WTC11 (cell line): ENCODE measurements at regions not wholly inside any gene's neighbourhood (a gene's known extent, or its start where the extent isn't known, plus 50 kb on each side); places are given as distances from the start of the nearest gene placed in this dataset.

Source experiments
- CREB1 ChIP-seq: sonication (generic); formaldehyde crosslinking; IDR thresholded peaks from 2 replicates; pipeline ENCODE4 v1.8.0; 2023; ENCODE audit warnings: mild to moderate bottlenecking, missing genetic modification reagents
- CTCF ChIP-seq: fragments of 200-600 bp; IDR thresholded peaks from 2 replicates; pipeline ENCODE4 v1.8.0; 2022; ENCODE audit warnings: antibody characterized with exemption
- ESRRA ChIP-seq: sonication (generic); formaldehyde crosslinking; IDR thresholded peaks from 2 replicates; pipeline ENCODE4 v1.8.1; 2022; ENCODE audit warnings: mild to moderate bottlenecking, missing genetic modification reagents, borderline replicate concordance
- FOXJ3 ChIP-seq: sonication (generic); formaldehyde crosslinking; IDR thresholded peaks from 2 replicates; pipeline ENCODE4 v1.9.0; 2021; ENCODE audit warnings: missing genetic modification reagents, mild to moderate bottlenecking, borderline replicate concordance
- HMGXB4 ChIP-seq: sonication (generic); formaldehyde crosslinking; IDR thresholded peaks from 2 replicates; pipeline ENCODE4 v1.8.1; 2023; ENCODE audit warnings: mild to moderate bottlenecking, moderate library complexity, missing genetic modification reagents
- STAT6 ChIP-seq: sonication (generic); formaldehyde crosslinking; conservative IDR thresholded peaks from 2 replicates; pipeline ENCODE4 v1.8.1; 2023; ENCODE audit warnings: mild to moderate bottlenecking, low read depth, missing genetic modification reagents, moderate library complexity
- ZNF423 ChIP-seq: fragments of 250-450 bp; sonication (Bioruptor Pico); IDR thresholded peaks from 2 replicates; pipeline ENCODE4 v2.1.2; 2022; ENCODE audit warnings: mild to moderate bottlenecking, moderate library complexity
- TF ChIP-seq, protein P1 (sequence below): sonication (generic); formaldehyde crosslinking; IDR thresholded peaks from 2 replicates; pipeline ENCODE4 v1.8.0; 2022; ENCODE audit warnings: mild to moderate bottlenecking, missing genetic modification reagents
- TF ChIP-seq, protein P2 (sequence below): sonication (generic); formaldehyde crosslinking; IDR thresholded peaks from 2 replicates; pipeline ENCODE4 v1.8.0; 2023; ENCODE audit warnings: mild to moderate bottlenecking, missing genetic modification reagents
- TF ChIP-seq, protein P3 (sequence below): sonication (generic); formaldehyde crosslinking; IDR thresholded peaks from 2 replicates; pipeline ENCODE4 v1.8.1; 2023; ENCODE audit warnings: mild to moderate bottlenecking, missing genetic modification reagents, moderate library complexity
- TF ChIP-seq, protein P4 (sequence below): sonication (generic); formaldehyde crosslinking; IDR thresholded peaks from 2 replicates; pipeline ENCODE4 v1.8.1; 2022; ENCODE audit warnings: mild to moderate bottlenecking, missing genetic modification reagents, moderate library complexity, borderline replicate concordance

DNA sequence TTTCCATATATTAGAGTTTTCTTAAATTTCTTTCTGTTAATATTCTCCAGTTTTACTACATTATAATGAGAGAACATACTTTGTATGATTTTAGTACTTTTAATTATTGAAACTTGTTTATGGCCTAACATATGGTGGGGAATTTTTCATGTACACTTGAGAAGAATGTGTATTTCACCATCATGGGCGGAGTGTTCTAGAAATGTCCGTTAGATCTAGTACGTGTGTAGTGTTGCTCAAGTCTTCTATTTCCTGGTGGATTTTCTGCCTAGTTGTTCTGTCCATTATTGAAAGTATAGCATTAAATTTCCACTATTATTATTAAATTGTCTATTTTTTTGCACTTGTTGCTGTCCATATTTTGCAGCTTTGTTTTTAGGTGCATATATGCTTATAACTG, 64.0 kb upstream of the RGS21 start:
- TF ChIP-seq FOXJ3 (CRISPR knock-in tag), result no peak
- no peak for TF ChIP-seq ESRRA (CRISPR knock-in tag)
- TF ChIP-seq, protein P1, sequence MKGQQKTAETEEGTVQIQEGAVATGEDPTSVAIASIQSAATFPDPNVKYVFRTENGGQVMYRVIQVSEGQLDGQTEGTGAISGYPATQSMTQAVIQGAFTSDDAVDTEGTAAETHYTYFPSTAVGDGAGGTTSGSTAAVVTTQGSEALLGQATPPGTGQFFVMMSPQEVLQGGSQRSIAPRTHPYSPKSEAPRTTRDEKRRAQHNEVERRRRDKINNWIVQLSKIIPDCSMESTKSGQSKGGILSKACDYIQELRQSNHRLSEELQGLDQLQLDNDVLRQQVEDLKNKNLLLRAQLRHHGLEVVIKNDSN (CRISPR knock-in tag), result no peak
- TF ChIP-seq, protein P2, sequence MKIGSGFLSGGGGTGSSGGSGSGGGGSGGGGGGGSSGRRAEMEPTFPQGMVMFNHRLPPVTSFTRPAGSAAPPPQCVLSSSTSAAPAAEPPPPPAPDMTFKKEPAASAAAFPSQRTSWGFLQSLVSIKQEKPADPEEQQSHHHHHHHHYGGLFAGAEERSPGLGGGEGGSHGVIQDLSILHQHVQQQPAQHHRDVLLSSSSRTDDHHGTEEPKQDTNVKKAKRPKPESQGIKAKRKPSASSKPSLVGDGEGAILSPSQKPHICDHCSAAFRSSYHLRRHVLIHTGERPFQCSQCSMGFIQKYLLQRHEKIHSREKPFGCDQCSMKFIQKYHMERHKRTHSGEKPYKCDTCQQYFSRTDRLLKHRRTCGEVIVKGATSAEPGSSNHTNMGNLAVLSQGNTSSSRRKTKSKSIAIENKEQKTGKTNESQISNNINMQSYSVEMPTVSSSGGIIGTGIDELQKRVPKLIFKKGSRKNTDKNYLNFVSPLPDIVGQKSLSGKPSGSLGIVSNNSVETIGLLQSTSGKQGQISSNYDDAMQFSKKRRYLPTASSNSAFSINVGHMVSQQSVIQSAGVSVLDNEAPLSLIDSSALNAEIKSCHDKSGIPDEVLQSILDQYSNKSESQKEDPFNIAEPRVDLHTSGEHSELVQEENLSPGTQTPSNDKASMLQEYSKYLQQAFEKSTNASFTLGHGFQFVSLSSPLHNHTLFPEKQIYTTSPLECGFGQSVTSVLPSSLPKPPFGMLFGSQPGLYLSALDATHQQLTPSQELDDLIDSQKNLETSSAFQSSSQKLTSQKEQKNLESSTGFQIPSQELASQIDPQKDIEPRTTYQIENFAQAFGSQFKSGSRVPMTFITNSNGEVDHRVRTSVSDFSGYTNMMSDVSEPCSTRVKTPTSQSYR (CRISPR knock-in tag), result no peak
- no peak for TF ChIP-seq ZNF423 (CRISPR knock-in tag)
- no peak for TF ChIP-seq CTCF
- TF ChIP-seq STAT6 (CRISPR knock-in tag), result no peak
- TF ChIP-seq, protein P3, sequence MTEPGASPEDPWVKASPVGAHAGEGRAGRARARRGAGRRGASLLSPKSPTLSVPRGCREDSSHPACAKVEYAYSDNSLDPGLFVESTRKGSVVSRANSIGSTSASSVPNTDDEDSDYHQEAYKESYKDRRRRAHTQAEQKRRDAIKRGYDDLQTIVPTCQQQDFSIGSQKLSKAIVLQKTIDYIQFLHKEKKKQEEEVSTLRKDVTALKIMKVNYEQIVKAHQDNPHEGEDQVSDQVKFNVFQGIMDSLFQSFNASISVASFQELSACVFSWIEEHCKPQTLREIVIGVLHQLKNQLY, result no peak
- TF ChIP-seq CREB1 (CRISPR knock-in tag), result no peak
- no peak for TF ChIP-seq HMGXB4 (CRISPR knock-in tag)
- TF ChIP-seq, protein P4, sequence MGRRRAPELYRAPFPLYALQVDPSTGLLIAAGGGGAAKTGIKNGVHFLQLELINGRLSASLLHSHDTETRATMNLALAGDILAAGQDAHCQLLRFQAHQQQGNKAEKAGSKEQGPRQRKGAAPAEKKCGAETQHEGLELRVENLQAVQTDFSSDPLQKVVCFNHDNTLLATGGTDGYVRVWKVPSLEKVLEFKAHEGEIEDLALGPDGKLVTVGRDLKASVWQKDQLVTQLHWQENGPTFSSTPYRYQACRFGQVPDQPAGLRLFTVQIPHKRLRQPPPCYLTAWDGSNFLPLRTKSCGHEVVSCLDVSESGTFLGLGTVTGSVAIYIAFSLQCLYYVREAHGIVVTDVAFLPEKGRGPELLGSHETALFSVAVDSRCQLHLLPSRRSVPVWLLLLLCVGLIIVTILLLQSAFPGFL (CRISPR knock-in tag), result no peak
